H1 (cell line): ENCODE measurements at regions not wholly inside any gene's neighbourhood (a gene's known extent, or its start where the extent isn't known, plus 50 kb on each side); places are given as distances from the start of the nearest gene placed in this dataset.

ENCODE experiments used
- CEBPB ChIP-seq: IDR thresholded peaks from 2 replicates; pipeline ENCODE4 v1.6.1; 2012; ENCODE audit warnings: low read depth, low read length
- TCF12 ChIP-seq: IDR thresholded peaks from 2 replicates; pipeline ENCODE4 v1.6.1; 2011; ENCODE audit warnings: low read depth, mild to moderate bottlenecking, low read length

DNA sequence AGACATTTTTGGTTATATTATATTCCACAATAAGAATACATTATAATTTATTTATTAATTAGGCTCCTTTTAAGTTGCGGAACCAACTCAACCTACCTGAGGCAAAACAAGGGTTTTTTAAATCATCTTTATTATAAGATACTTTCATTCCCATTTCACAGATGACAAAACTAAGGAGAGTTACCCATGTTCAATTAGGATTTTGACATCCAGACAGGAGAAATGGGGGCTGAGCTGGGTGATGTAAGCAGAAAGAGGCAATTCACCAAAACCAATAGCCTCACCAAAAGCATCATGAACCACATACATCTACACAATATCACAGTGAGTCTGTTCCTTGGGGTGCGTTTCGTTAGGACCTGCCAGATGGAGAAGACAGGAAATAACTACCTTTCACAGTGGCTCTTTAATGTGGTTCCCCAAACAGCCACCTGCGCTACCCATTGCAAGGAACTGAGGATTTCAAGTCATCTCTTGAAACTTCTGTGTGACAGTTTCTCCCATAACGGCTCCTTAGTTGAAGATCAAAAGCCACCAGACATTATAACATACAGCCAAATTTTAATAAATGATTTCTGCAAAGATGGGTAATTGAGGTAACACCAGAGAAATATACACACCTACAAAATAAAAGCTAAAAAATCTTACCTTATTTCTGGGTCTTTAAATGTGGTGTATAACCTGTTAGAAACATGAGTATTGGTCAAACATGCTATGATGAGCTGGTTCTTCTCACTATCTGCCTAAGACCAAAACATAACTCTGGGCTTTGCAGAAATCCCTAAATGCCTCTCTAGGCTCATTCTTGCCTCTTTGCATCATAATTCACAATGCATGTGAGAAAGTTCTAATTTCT, 190.6 kb upstream of the LEF1 start (continued):
- TF ChIP-seq CEBPB (no peak), TCF12 (no peak)
